Endothelial cell (in vitro differentiated cells): ENCODE measurements at regions not wholly inside any gene's neighbourhood (a gene's known extent, or its start where the extent isn't known, plus 50 kb on each side); places are given as distances from the start of the nearest gene placed in this dataset.

Experiments
- DNase-seq: peaks from one replicate; pipeline ENCODE4 v3.0.0; 2021; ENCODE audit warnings: low spot score
- H3K27ac Mint-ChIP-seq: one replicate; pipeline ENCODE4 v1.8.0; 2021; ENCODE audit warnings: mixed read lengths, inconsistent platforms; ENCODE audit not compliant: unreplicated experiment
- H3K27me3 Mint-ChIP-seq: one replicate; pipeline ENCODE4 v1.8.0; 2021; ENCODE audit warnings: mild to moderate bottlenecking, moderate library complexity, mixed read lengths, inconsistent platforms; ENCODE audit not compliant: unreplicated experiment
- H3K36me3 Mint-ChIP-seq: one replicate; pipeline ENCODE4 v1.8.0; 2021; ENCODE audit warnings: mild to moderate bottlenecking, low read depth, mixed read lengths, inconsistent platforms; ENCODE audit not compliant: unreplicated experiment
- H3K4me1 Mint-ChIP-seq: one replicate; pipeline ENCODE4 v1.8.0; 2021; ENCODE audit warnings: mild to moderate bottlenecking, mixed read lengths, inconsistent platforms; ENCODE audit not compliant: unreplicated experiment
- H3K4me3 Mint-ChIP-seq: one replicate; pipeline ENCODE4 v1.8.0; 2021; ENCODE audit warnings: mild to moderate bottlenecking, mixed read lengths, inconsistent platforms; ENCODE audit not compliant: unreplicated experiment
- H3K9me3 Mint-ChIP-seq: one replicate; pipeline ENCODE4 v1.8.0; 2021; ENCODE audit warnings: mixed read lengths, inconsistent platforms; ENCODE audit not compliant: unreplicated experiment
- CTCF ChIP-seq: fragments of 200-600 bp; sonication (generic); IDR thresholded peaks from one replicate; pipeline ENCODE4 v1.5.0; 2021; ENCODE audit warnings: antibody characterized with exemption; ENCODE audit not compliant: unreplicated experiment

GRCh38 chr4:112910109-112910736 lies 139.2 kb upstream of the ANK2 start:
- DNase-seq: no peak
- Mint-ChIP-seq H3K4me1 (peaks cover 16% of the 10 kb centered on the region), H3K9me3 (no peaks in the 10 kb centered on the region), H3K27ac (no peak overlapping the region), H3K36me3 (peaks cover 7% of the 10 kb centered on the region), H3K27me3 (no peaks in the 10 kb centered on the region), H3K4me3 (no peak overlapping the region)
- no peak for TF ChIP-seq CTCF

GRCh38 chr4:112916868-112917267 lies 132.6 kb upstream of the ANK2 start:
- H3K27me3 Mint-ChIP-seq: no peaks in the 10 kb centered on the region
- no peak for TF ChIP-seq CTCF
- no peak for DNase-seq
- H3K27ac Mint-ChIP-seq: no peak overlapping the region
- H3K4me3 Mint-ChIP-seq: no peak overlapping the region
- H3K36me3 Mint-ChIP-seq: no peaks in the 10 kb centered on the region
- no peaks in the 10 kb centered on the region for H3K4me1 Mint-ChIP-seq
- no peaks in the 10 kb centered on the region for H3K9me3 Mint-ChIP-seq

- no peak for DNase-seq
- Mint-ChIP-seq H3K4me3 (no peak overlapping the region), H3K4me1 (no peaks in the 10 kb centered on the region), H3K36me3 (no peaks in the 10 kb centered on the region), H3K27ac (no peak overlapping the region), H3K27me3 (no peaks in the 10 kb centered on the region), H3K9me3 (no peaks in the 10 kb centered on the region)
- no peak for TF ChIP-seq CTCF
Measured at GRCh38 chr4:112923516-112923915, 125.9 kb upstream of the ANK2 start.

GRCh38 chr4:112926819-112927218 lies 122.6 kb upstream of the ANK2 start:
- no peak for TF ChIP-seq CTCF
- Mint-ChIP-seq H3K36me3 (no peaks in the 10 kb centered on the region), H3K27ac (no peak overlapping the region), H3K4me1 (no peaks in the 10 kb centered on the region), H3K27me3 (no peaks in the 10 kb centered on the region), H3K4me3 (no peak overlapping the region), H3K9me3 (no peaks in the 10 kb centered on the region)
- no peak for DNase-seq

GRCh38 chr4:112927544-112927943 lies 121.9 kb upstream of the ANK2 start:
- TF ChIP-seq CTCF: no peak
- H3K4me1 Mint-ChIP-seq: no peaks in the 10 kb centered on the region
- no peaks in the 10 kb centered on the region for H3K27me3 Mint-ChIP-seq
- H3K36me3 Mint-ChIP-seq: no peaks in the 10 kb centered on the region
- H3K4me3 Mint-ChIP-seq: no peak overlapping the region
- H3K9me3 Mint-ChIP-seq: no peaks in the 10 kb centered on the region
- DNase-seq: no peak
- no peak overlapping the region for H3K27ac Mint-ChIP-seq
